ENCODE measurements at regions not wholly inside any gene's neighbourhood (a gene's known extent, or its start where the extent isn't known, plus 50 kb on each side); places are given as distances from the start of the nearest gene placed in this dataset.

DNA sequence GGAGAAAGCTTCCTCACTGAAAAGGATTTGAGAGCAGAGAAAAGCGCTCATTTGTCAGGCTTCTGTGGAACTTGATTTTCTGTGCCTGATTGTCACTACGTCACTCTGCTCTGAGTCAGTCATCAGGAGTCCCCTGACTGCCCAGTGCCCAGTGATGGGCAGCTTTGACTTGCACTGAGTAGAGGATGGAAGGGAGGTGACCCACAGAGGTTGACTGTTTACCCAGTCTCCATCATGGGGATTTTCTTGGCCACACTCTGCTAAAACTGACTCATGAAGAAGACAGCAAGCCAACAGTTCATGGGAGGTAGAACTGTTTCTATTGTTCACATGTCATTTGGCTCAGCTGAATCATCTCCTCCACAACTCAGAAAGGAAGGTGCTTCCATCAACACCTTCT, 82.1 kb upstream of the DUSP10 start:
- no peak overlapping the region for H3K4me3 ChIP-seq
- peaks cover 0 to 13% (median 4%) of the 10 kb centered on the region in 6 donors for H3K4me1 ChIP-seq
- WGBS, 5 donors = 85 to 98% (median 91%) methylated on average over 2 of the region's 2 CpGs
- no peak overlapping the region for H3K27ac ChIP-seq
- TF ChIP-seq POLR2A (IDR thresholded peaks at IDR 0.05) = no peak
- TF ChIP-seq, protein P1, sequence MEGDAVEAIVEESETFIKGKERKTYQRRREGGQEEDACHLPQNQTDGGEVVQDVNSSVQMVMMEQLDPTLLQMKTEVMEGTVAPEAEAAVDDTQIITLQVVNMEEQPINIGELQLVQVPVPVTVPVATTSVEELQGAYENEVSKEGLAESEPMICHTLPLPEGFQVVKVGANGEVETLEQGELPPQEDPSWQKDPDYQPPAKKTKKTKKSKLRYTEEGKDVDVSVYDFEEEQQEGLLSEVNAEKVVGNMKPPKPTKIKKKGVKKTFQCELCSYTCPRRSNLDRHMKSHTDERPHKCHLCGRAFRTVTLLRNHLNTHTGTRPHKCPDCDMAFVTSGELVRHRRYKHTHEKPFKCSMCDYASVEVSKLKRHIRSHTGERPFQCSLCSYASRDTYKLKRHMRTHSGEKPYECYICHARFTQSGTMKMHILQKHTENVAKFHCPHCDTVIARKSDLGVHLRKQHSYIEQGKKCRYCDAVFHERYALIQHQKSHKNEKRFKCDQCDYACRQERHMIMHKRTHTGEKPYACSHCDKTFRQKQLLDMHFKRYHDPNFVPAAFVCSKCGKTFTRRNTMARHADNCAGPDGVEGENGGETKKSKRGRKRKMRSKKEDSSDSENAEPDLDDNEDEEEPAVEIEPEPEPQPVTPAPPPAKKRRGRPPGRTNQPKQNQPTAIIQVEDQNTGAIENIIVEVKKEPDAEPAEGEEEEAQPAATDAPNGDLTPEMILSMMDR (IDR thresholded peaks at IDR 0.05 in 8 of 11, conservative IDR thresholded peaks at IDR 0.05 in 3 of 11) = no peak
- TF ChIP-seq POLR2AphosphoS5 (IDR thresholded peaks at IDR 0.05) = no peak
- DNase-seq = no peak
- H3K36me3 ChIP-seq = no peaks in the 10 kb centered on the region
- intact Hi-C loops (cut with DNase I; ENCODE audit: low total_unique reads) = no loop called here
- no peaks in the 10 kb centered on the region for H3K27me3 ChIP-seq (replicated peaks in 1 of 7)
- peaks cover 0 to under 1% (median 0%) of the 10 kb centered on the region in 8 donors for H3K9me3 ChIP-seq

DNA sequence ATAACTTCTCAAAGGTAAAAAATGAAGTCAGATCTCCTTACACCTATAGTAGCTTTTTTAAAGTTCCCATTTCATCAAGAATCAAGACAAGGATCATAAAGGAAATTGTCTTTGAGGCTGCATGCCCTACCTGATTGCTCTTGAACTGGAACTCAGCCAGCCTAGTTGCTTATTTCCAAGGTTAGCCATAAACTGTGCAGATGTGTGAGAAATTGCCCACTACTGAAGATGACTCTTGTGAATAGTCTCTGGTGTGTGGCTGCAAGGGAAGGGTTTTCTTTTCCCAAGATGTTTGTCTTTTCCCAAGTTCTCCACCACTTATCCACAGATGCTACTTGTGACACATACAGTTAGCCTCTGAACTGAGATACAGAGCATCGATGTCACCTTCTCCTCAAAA, 81.7 kb upstream of the DUSP10 start:
- Histone ChIP-seq H3K9me3 (peaks cover 0 to 5% (median 0%) of the 10 kb centered on the region in 8 donors), H3K27me3 (replicated peaks in 1 of 7) (no peaks in the 10 kb centered on the region), H3K4me3 (no peak overlapping the region), H3K4me1 (peaks cover 0 to 10% (median 4%) of the 10 kb centered on the region in 6 donors), H3K36me3 (no peaks in the 10 kb centered on the region), H3K27ac (no peak overlapping the region)
- 48 to 100% (median 87%) methylated on average over 1 of the region's 1 CpG for WGBS, 5 donors
- no peak for DNase-seq
- TF ChIP-seq, protein P1 (IDR thresholded peaks at IDR 0.05 in 8 of 11, conservative IDR thresholded peaks at IDR 0.05 in 3 of 11) = no peak
- TF ChIP-seq POLR2A (IDR thresholded peaks at IDR 0.05) (no peak), POLR2AphosphoS5 (IDR thresholded peaks at IDR 0.05) (no peak)
- intact Hi-C loops (cut with DNase I; ENCODE audit: low total_unique reads) = no loop called here

DNA sequence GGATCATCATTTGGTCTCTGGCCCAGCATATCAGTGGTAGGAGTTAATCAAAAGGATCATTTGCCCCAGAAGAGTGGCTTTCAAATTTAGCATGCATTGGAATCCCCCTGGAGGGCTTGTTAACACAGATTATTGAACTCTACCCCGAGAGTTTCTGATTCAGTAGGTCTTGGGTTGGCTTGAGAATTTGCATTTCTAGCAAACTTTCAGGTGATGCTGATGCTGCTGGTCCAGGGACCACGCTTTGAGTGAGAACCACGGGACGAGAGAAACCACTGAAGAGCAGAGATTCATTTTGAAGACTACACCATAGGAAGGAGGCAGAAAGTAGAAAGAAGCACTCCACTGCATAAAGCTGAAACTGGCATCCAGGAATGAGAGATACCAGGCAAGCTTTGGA, 81.3 kb upstream of the DUSP10 start:
- intact Hi-C loops (cut with DNase I; ENCODE audit: low total_unique reads) = no loop called here
- TF ChIP-seq, protein P1 (IDR thresholded peaks at IDR 0.05 in 8 of 11, conservative IDR thresholded peaks at IDR 0.05 in 3 of 11) = no peak
- TF ChIP-seq POLR2AphosphoS5 (IDR thresholded peaks at IDR 0.05) (no peak), POLR2A (IDR thresholded peaks at IDR 0.05) (no peak)
- H3K9me3 ChIP-seq = peaks cover 0 to 6% (median 0%) of the 10 kb centered on the region in 8 donors
- no peak for DNase-seq
- H3K36me3 ChIP-seq = no peaks in the 10 kb centered on the region
- WGBS, 5 donors = 57 to 75% (median 70%) methylated on average over 4 of the region's 4 CpGs
- H3K27me3 ChIP-seq (replicated peaks in 1 of 7) = no peaks in the 10 kb centered on the region
- peaks cover 0 to 10% (median 4%) of the 10 kb centered on the region in 6 donors for H3K4me1 ChIP-seq
- no peak overlapping the region for H3K27ac ChIP-seq
- no peak overlapping the region for H3K4me3 ChIP-seq

DNA sequence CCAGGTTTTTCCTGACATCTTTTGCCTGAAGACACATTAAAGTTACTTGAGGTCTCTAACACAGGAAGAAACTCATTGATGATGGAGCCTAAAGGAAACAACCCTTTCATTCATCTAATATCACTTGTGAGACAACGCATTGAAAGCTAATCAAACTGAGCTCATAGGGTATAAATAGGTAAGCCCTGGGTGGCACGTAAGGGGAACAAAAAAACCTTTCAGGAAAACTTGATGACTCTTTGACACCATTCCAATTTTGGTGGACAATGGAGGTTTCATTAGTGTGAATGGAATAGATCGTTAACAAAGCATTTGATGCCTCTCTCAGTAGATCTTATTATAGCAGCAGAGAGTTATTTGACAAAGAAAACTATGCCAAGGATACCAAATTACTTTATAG, 80.7 kb upstream of the DUSP10 start:
- H3K27ac ChIP-seq = no peak overlapping the region
- intact Hi-C loops (cut with DNase I; ENCODE audit: low total_unique reads) = no loop called here
- H3K9me3 ChIP-seq = peaks cover 0 to 6% (median 0%) of the 10 kb centered on the region in 8 donors
- H3K27me3 ChIP-seq (replicated peaks in 1 of 7) = no peaks in the 10 kb centered on the region
- DNase-seq = no peak
- H3K4me1 ChIP-seq = peaks cover 0 to 10% (median 4%) of the 10 kb centered on the region in 6 donors
- H3K4me3 ChIP-seq = no peak overlapping the region
- WGBS, 5 donors = 82 to 90% (median 87%) methylated on average over 3 of the region's 3 CpGs
- TF ChIP-seq POLR2AphosphoS5 (IDR thresholded peaks at IDR 0.05) (no peak), POLR2A (IDR thresholded peaks at IDR 0.05) (no peak)
- TF ChIP-seq, protein P1 (IDR thresholded peaks at IDR 0.05 in 8 of 11, conservative IDR thresholded peaks at IDR 0.05 in 3 of 11) = no peak
- H3K36me3 ChIP-seq = no peaks in the 10 kb centered on the region
